ENCODE measurements at regions not wholly inside any gene's neighbourhood (a gene's known extent, or its start where the extent isn't known, plus 50 kb on each side); places are given as distances from the start of the nearest gene placed in this dataset.

- TF ChIP-seq CHD7 (IDR thresholded peaks at IDR 0.05; ENCODE audit: insufficient replicate concordance, low read length) (no peak), BCL11A (IDR thresholded peaks at IDR 0.05; ENCODE audit: low read depth in 2 of 2, low read length in 2 of 2) (no peak), CREB1 (IDR thresholded peaks at IDR 0.05) (no peak), RBBP5 (IDR thresholded peaks at IDR 0.05; ENCODE audit: borderline replicate concordance, low read depth, low read length) (no peak), POLR2AphosphoS5 (IDR thresholded peaks at IDR 0.05; ENCODE audit: low read depth, low read length) (no peak), SP1 (IDR thresholded peaks at IDR 0.05; ENCODE audit: low read depth, low read length) (no peak), TBP (IDR thresholded peaks at IDR 0.05; ENCODE audit: low read depth, low read length) (no peak), RXRA (IDR thresholded peaks at IDR 0.05; ENCODE audit: insufficient read depth, low read depth, low read length) (no peak), CEBPB (IDR thresholded peaks at IDR 0.05; ENCODE audit: low read depth, low read length) (no peak), EZH2 (IDR thresholded peaks at IDR 0.05; ENCODE audit: low read depth, low read length, severe bottlenecking) (no peak), KDM1A (IDR thresholded peaks at IDR 0.05; ENCODE audit: borderline replicate concordance, low read length) (no peak), RFX5 (IDR thresholded peaks at IDR 0.05; ENCODE audit: borderline replicate concordance, low read depth, low read length) (no peak)
Observed at GRCh38 chr16:82386761-82387160, 216.7 kb upstream of the MPHOSPH6 start (continued).

Data from H1 (cell line).